SK-N-MC (cell line): ENCODE measurements at regions not wholly inside any gene's neighbourhood (a gene's known extent, or its start where the extent isn't known, plus 50 kb on each side); places are given as distances from the start of the nearest gene placed in this dataset.
A peak's percentile ranks its signal among the peaks of the same experiment; 100 is the strongest.

Experiments used
- DNase-seq: peaks from one replicate; pipeline ENCODE4 v3.0.0-alpha.2; 2011; ENCODE audit warnings: low read depth, low spot score
- H3K27ac ChIP-seq: fragments of 200-600 bp; sonication (generic); 2 replicates; pipeline ENCODE4 v1.5.1; 2016; ENCODE audit warnings: mixed run types
- H3K36me3 ChIP-seq: fragments of 200-600 bp; sonication (generic); 2 replicates; pipeline ENCODE4 v1.6.1; 2017; ENCODE audit warnings: antibody characterized with exemption, low read length, mixed read lengths; ENCODE audit not compliant: insufficient read depth
- H3K4me3 ChIP-seq: fragments of 200-600 bp; sonication (generic); 2 replicates; pipeline ENCODE4 v1.5.1; 2016
- H3K9ac ChIP-seq: fragments of 200-600 bp; sonication (generic); 2 replicates; pipeline ENCODE4 v1.8.0; 2017; ENCODE audit warnings: mixed run types, mixed read lengths; ENCODE audit not compliant: insufficient read length
- H3K9me3 ChIP-seq: fragments of 200-600 bp; sonication (generic); 2 replicates; pipeline ENCODE4 v1.6.1; 2017; ENCODE audit warnings: low read depth, mild to moderate bottlenecking, antibody characterized with exemption, low read length, moderate library complexity, mixed read lengths
- EZH2 ChIP-seq: fragments of 200-600 bp; sonication (generic); IDR thresholded peaks from one replicate; pipeline ENCODE4 v1.6.1; 2017; ENCODE audit warnings: antibody characterized with exemption
- FOXP2 ChIP-seq: optimal IDR thresholded peaks from 2 replicates; pipeline ENCODE3; 2011; ENCODE audit warnings: mild to moderate bottlenecking, moderate library complexity; ENCODE audit not compliant: insufficient read depth; ENCODE audit errors: extremely low read length, control extremely low read depth
- POLR2AphosphoS5 ChIP-seq: IDR thresholded peaks from 2 replicates; pipeline ENCODE4 v1.6.1; 2012; ENCODE audit warnings: mild to moderate bottlenecking, low read depth, low read length, borderline replicate concordance

GRCh38 chr11:26898799-26899198 is 95.1 kb upstream of the FIBIN start:
- no peak for TF ChIP-seq FOXP2
- TF ChIP-seq EZH2: no peak
- no peak for TF ChIP-seq POLR2AphosphoS5
- no peaks in the 10 kb centered on the region for H3K36me3 ChIP-seq
- no peak overlapping the region for H3K27ac ChIP-seq
- no peak overlapping the region for H3K9ac ChIP-seq
- H3K9me3 ChIP-seq: no peaks in the 10 kb centered on the region
- no peak for DNase-seq
- no peak overlapping the region for H3K4me3 ChIP-seq

DNA sequence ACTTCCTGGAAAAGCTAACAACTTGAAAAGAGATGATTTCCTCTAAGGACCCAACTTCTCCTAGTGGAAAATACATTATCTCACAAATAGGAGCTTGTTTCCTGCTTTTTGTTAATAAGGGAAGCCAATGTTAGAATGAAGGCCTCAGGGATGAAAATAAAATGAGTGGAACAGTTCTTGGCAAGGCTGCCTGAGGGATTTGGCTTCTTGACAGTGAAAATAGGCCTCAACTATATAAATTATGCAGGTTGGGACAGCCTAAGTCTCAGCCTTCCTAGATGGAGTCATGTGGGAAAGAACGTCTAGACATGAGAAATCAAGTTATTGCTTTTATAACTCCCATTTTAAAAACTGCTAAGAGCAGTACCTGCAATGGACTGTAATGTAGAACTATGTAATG is 92.8 kb upstream of the FIBIN start:
- TF ChIP-seq EZH2: no peak
- TF ChIP-seq FOXP2: peak; percentile 45
- TF ChIP-seq POLR2AphosphoS5: peak; percentile 28; the same call in 1 of the 2 replicates
- no peak overlapping the region for H3K4me3 ChIP-seq
- peak; percentile 59 for DNase-seq

DNA sequence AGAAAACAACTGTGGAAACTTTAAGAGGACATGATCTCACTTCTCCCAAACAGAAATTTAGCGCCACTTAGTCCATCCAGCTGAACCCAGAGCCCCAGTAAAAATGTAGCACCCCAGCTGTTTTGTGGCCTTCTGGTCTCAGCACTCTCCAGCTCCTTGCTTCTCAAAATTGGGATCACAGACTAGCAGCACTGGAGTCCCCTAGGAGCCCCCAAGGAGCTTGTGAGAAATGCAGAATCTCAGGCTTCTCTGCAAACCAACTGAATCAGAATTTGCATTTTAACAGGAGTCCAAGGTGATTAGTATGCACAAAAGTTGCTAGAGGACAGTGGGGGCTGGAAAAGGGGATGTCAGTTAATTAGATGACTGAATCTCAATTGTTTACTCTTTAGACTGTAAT is 89.8 kb upstream of the FIBIN start:
- TF ChIP-seq FOXP2: no peak
- TF ChIP-seq EZH2: no peak
- no peak for TF ChIP-seq POLR2AphosphoS5
- no peak overlapping the region for H3K9ac ChIP-seq
- H3K4me3 ChIP-seq: no peak overlapping the region
- DNase-seq: no peak
- no peaks in the 10 kb centered on the region for H3K36me3 ChIP-seq
- no peaks in the 10 kb centered on the region for H3K9me3 ChIP-seq
- no peak overlapping the region for H3K27ac ChIP-seq

More for the DNA sequence above, 92.8 kb upstream of the FIBIN start:
- Histone ChIP-seq H3K36me3 (no peaks in the 10 kb centered on the region), H3K9me3 (no peaks in the 10 kb centered on the region), H3K9ac (no peak overlapping the region), H3K27ac (no peak overlapping the region)

GRCh38 chr11:26904801-26905200 is 89.1 kb upstream of the FIBIN start:
- no peak for TF ChIP-seq FOXP2
- TF ChIP-seq POLR2AphosphoS5: no peak
- no peak for TF ChIP-seq EZH2
- DNase-seq: no peak
- Histone ChIP-seq H3K4me3 (no peak overlapping the region), H3K9ac (no peak overlapping the region), H3K27ac (no peak overlapping the region), H3K9me3 (no peaks in the 10 kb centered on the region), H3K36me3 (no peaks in the 10 kb centered on the region)

DNA sequence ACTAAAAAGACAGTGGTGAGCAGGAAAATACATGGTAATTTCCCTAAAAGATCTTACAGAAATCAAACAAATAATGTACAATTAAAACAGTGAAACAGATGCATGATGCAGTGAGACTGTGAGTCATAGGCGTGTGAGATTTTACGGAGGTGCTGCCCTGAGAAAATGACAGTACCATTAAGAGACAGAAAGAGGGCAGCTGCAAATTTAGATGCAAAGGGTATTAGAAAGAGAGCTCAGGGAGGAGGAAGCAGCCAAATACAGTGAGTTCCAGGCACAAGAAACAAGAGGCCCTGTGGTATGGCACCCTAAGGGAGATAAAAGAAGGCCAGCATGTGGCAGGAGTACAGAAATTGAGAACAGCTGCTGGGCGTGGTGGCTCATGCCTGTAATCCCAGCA is 88.5 kb upstream of the FIBIN start:
- Histone ChIP-seq H3K36me3 (no peaks in the 10 kb centered on the region), H3K4me3 (no peak overlapping the region), H3K9ac (no peak overlapping the region), H3K9me3 (no peaks in the 10 kb centered on the region), H3K27ac (no peak overlapping the region)
- no peak for DNase-seq
- no peak for TF ChIP-seq EZH2
- no peak for TF ChIP-seq FOXP2
- no peak for TF ChIP-seq POLR2AphosphoS5

DNA sequence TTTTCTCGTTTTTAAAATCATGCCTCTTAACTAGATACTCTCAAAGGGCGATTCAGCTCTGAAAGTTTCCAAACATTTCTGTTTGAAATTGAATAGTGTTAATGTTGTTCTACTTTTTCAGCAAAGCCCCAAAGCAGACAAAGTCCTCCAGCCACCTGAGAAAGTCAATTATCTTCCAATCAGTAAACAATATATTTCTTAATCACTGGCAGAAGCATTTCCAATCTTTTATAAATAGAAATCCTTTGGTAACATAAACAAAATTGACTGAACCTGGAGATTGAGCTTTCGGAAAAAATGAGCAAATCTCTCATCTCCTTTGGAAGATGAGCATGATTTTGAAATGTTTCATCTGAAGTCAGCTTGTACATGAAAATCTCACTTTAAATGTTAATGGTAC is 84.4 kb upstream of the FIBIN start:
- Histone ChIP-seq H3K4me3 (no peak overlapping the region), H3K36me3 (no peaks in the 10 kb centered on the region), H3K27ac (no peak overlapping the region), H3K9ac (no peak overlapping the region), H3K9me3 (no peaks in the 10 kb centered on the region)
- no peak for DNase-seq
- TF ChIP-seq FOXP2: no peak
- no peak for TF ChIP-seq POLR2AphosphoS5
- no peak for TF ChIP-seq EZH2

GRCh38 chr11:26909991-26910591 is 83.8 kb upstream of the FIBIN start:
- Histone ChIP-seq H3K36me3 (no peaks in the 10 kb centered on the region), H3K27ac (no peak overlapping the region)

DNA sequence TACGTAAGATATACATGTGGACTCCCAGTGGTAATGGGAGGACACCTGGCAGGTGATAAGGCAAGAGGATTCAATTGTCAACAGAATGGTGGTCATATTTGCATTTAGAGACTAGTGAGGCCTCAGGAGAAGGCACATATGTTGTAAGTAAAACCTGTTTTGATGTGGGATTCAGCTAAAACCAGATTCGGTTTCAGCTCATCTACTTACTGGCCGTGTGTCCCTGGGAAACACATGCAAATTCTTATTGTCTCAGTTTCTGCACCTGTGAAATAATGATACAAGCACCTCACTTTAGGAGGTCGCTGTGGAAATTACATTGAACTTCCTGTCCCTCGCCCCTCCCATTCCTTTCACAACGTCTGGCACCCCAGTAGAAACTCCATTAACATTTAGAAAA is 78.9 kb upstream of the FIBIN start:
- Histone ChIP-seq H3K4me3 (no peak overlapping the region), H3K27ac (no peak overlapping the region)
- TF ChIP-seq FOXP2: no peak
- TF ChIP-seq POLR2AphosphoS5: no peak
- no peak for TF ChIP-seq EZH2

More at GRCh38 chr11:26909991-26910591, 83.8 kb upstream of the FIBIN start:
- H3K9me3 ChIP-seq: no peaks in the 10 kb centered on the region
- DNase-seq: no peak
- no peak overlapping the region for H3K4me3 ChIP-seq
- H3K9ac ChIP-seq: no peak overlapping the region
- no peak for TF ChIP-seq EZH2
- no peak for TF ChIP-seq POLR2AphosphoS5
- TF ChIP-seq FOXP2: no peak

DNA sequence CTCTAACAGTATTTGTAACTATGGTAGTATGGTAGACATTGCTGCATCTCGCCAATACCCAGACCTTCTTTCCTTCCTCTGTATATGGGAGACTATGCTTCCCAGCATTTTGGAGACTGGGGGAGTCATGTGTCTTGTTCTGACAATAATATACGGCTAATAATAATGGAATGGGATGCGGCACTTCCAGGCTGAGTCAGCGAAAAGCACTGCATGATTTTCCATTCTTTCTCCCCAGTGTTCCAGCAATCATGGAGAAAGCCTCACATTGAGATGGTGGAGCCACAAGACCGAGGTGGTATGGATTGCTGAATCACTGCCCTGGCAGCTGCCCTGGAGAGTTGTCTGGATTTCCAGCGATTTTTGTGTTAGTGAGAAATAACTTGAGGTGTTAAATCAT is 77.1 kb upstream of the FIBIN start:
- no peak overlapping the region for H3K4me3 ChIP-seq
- DNase-seq: no peak
- no peak overlapping the region for H3K27ac ChIP-seq
- no peaks in the 10 kb centered on the region for H3K9me3 ChIP-seq
- H3K36me3 ChIP-seq: no peaks in the 10 kb centered on the region
- TF ChIP-seq POLR2AphosphoS5: no peak
- TF ChIP-seq EZH2: no peak
- H3K9ac ChIP-seq: no peak overlapping the region

More for the DNA sequence above, 78.9 kb upstream of the FIBIN start:
- no peak for DNase-seq
- H3K36me3 ChIP-seq: no peaks in the 10 kb centered on the region
- H3K9me3 ChIP-seq: no peaks in the 10 kb centered on the region
- no peak overlapping the region for H3K9ac ChIP-seq

DNA sequence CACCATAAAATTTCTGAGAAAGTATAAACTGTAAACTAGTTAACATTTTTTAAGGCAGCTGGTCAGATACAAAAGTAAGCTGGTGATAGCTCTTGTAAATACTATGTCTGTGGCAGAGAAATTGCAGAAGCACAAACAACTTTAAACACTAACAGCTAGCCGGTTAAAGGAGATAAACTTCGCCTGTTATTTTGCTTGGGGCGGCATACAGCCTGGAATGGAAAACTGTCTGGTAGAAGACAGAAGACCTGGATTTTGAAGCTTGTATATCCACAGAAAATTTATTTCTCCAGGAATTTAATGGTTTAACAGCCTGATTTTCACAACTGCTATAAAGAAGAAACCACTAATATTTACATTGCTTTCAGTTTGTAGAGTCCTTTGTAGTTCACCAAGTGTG is 65.3 kb upstream of the FIBIN start:
- no peak for DNase-seq
- no peaks in the 10 kb centered on the region for H3K9me3 ChIP-seq
- H3K9ac ChIP-seq: no peak overlapping the region
- H3K27ac ChIP-seq: no peak overlapping the region
- no peak for TF ChIP-seq POLR2AphosphoS5
- no peak for TF ChIP-seq FOXP2
- TF ChIP-seq EZH2: no peak
- H3K36me3 ChIP-seq: no peaks in the 10 kb centered on the region
- no peak overlapping the region for H3K4me3 ChIP-seq
